ENCODE measurements at regions not wholly inside any gene's neighbourhood (a gene's known extent, or its start where the extent isn't known, plus 50 kb on each side); places are given as distances from the start of the nearest gene placed in this dataset.

DNA sequence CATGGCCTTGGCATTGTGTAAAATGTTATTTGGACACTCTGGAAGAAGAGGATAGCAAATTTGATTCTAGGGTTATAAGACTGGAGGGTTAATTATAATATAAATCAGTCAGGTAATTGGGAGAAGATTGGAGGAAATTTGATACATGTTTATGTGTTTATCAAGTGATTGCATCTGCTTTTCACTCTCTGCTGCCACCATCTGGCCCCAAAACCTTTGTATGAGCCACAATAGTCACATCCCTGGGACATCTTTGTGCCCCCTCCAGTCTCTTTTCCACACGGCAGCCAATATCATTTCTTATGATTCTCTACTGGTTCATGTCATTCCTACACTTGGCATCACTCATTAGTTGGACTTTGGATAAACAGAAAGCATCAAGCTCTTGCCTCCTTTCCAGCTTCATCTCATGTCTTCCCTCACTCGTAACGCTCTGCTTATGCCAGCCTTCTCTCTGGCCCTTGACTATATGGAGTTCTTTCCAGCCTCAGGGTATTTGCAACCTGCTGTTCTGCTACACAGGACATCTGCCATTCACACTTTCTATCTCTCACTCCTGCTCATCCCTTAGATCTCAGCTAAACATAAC is 602.3 kb upstream of the SUCLG2 start:
- Histone ChIP-seq H3K36me3 (no peaks in the 10 kb centered on the region), H3K4me1 (no peaks in the 10 kb centered on the region), H3K4me3 (no peak overlapping the region), H3K9me3 (no peaks in the 10 kb centered on the region), H3K27me3 (no peaks in the 10 kb centered on the region), H3K27ac (no peak overlapping the region)
- no peak for TF ChIP-seq POLR2A (IDR thresholded peaks at IDR 0.05)
- TF ChIP-seq, protein P1, sequence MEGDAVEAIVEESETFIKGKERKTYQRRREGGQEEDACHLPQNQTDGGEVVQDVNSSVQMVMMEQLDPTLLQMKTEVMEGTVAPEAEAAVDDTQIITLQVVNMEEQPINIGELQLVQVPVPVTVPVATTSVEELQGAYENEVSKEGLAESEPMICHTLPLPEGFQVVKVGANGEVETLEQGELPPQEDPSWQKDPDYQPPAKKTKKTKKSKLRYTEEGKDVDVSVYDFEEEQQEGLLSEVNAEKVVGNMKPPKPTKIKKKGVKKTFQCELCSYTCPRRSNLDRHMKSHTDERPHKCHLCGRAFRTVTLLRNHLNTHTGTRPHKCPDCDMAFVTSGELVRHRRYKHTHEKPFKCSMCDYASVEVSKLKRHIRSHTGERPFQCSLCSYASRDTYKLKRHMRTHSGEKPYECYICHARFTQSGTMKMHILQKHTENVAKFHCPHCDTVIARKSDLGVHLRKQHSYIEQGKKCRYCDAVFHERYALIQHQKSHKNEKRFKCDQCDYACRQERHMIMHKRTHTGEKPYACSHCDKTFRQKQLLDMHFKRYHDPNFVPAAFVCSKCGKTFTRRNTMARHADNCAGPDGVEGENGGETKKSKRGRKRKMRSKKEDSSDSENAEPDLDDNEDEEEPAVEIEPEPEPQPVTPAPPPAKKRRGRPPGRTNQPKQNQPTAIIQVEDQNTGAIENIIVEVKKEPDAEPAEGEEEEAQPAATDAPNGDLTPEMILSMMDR (IDR thresholded peaks at IDR 0.05), result peak in 4 of 6 experiments; percentile 13 to 41 (median 26)
- DNase-seq, result peak in 1 of 3 donors; percentile 45

DNA sequence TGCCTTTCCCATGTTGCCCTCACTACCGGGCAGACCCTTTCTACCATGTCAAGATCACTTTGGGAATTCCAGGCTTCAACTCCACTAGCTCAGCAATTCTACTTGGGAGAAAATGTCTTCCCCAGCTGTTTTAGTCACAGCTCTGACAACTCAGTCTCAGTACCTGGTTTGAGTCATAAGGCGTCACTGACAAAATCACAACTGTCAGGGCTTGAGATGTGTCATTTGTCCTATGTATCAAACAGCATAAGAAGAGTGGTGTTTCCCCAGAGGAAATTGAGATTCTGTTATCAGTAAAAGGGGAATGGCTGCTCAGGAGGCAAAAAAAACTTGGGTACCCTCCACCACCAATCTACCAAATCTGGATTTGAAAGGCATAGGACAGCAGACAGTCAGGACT is 594.9 kb upstream of the SUCLG2 start:
- Histone ChIP-seq H3K4me1 (no peaks in the 10 kb centered on the region), H3K4me3 (no peak overlapping the region), H3K27me3 (no peaks in the 10 kb centered on the region), H3K9me3 (no peaks in the 10 kb centered on the region), H3K27ac (no peak overlapping the region), H3K36me3 (no peaks in the 10 kb centered on the region)
- no peak for DNase-seq
- no peak for TF ChIP-seq POLR2A (IDR thresholded peaks at IDR 0.05)
- TF ChIP-seq, protein P1 (IDR thresholded peaks at IDR 0.05), result no peak

DNA sequence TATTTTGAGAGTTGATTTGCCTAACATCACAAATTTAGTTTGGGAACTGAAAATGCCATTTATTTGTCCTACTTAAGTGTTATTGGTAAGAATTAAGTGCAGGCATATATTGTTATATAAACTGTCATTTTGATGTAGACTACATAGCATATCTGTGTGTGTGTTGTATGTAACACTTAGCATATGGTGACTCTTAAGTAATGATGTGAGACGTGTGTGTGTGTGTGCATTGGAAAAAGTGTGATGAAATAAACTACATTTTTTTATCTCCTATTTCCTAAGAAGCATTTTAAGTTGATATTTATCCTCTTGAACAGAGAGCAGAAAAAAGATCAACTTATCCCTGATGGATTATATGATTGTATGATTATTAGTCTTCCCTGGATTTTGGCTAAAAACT is 588.2 kb upstream of the SUCLG2 start:
- Histone ChIP-seq H3K27me3 (no peaks in the 10 kb centered on the region), H3K4me3 (no peak overlapping the region), H3K9me3 (no peaks in the 10 kb centered on the region), H3K36me3 (no peaks in the 10 kb centered on the region), H3K4me1 (no peaks in the 10 kb centered on the region), H3K27ac (no peak overlapping the region)
- DNase-seq, result no peak
- TF ChIP-seq, protein P1 (IDR thresholded peaks at IDR 0.05), result no peak
- no peak for TF ChIP-seq POLR2A (IDR thresholded peaks at IDR 0.05)

DNA sequence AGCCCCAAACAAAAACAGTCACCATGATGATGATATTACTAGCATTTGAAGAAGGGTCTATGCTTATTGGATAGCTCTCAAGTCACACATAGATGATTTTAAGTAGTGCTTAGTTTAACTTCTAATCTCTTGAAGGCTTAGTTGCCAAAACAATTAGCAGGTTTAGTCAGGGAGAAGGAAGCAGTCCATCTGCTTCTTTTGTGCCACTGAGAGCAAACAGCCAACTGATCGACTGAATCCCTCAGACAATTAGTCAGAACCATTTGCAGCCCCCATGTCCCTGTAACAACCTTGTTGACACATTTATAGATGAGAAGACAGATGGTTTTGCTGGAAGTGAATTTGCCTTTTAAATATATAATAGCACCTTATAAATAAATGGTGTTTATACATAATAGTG is 585.1 kb upstream of the SUCLG2 start:
- no peaks in the 10 kb centered on the region for H3K4me1 ChIP-seq

DNA sequence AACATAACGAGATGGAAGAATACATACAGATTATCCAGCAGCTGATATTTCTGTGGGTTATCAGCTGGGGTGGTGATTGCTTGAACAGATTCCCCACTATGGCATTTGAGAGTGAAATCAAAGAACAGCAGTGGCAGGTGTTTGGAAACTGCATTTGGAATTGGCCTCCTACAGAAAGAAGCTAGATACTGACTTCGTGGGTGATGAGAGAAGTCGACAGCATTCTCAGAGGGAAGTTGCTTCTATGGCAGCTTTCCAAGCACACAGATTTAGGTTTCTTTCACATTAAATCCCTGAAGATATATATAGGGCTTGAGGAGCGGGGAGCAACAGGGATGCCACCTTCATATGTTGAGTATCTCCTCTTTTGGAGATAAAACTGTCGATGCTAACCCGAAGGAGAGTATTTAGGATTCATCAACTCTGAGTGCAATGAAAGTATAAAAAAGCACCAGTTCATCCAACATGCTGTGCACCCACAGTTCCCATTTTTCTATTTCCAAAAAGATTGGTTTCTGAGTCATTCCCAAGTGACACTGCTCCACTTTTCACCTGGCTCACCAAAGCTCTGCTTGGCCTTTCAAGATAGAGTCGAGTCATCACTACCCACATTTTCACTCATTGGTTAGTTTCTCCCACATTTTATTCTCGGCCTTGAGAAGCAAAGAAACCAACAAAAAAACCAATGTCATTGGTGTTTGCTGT is 579.8 kb upstream of the SUCLG2 start:
- Histone ChIP-seq H3K9me3 (no peaks in the 10 kb centered on the region), H3K27me3 (no peaks in the 10 kb centered on the region), H3K36me3 (no peaks in the 10 kb centered on the region), H3K4me1 (no peaks in the 10 kb centered on the region), H3K27ac (no peak overlapping the region), H3K4me3 (no peak overlapping the region)
- DNase-seq, result no peak
- TF ChIP-seq, protein P1 (IDR thresholded peaks at IDR 0.05), result no peak
- no peak for TF ChIP-seq POLR2A (IDR thresholded peaks at IDR 0.05)

More for the DNA sequence above, 585.1 kb upstream of the SUCLG2 start:
- Histone ChIP-seq H3K27me3 (no peaks in the 10 kb centered on the region), H3K4me3 (no peak overlapping the region), H3K36me3 (no peaks in the 10 kb centered on the region), H3K9me3 (no peaks in the 10 kb centered on the region), H3K27ac (no peak overlapping the region)
- no peak for DNase-seq
- no peak for TF ChIP-seq POLR2A (IDR thresholded peaks at IDR 0.05)
- TF ChIP-seq, protein P1 (IDR thresholded peaks at IDR 0.05), result no peak

All from Peyer's patch (tissue), 4 donors.